ENCODE measurements at regions not wholly inside any gene's neighbourhood (a gene's known extent, or its start where the extent isn't known, plus 50 kb on each side); places are given as distances from the start of the nearest gene placed in this dataset.

GRCh38 chr16:85274501-85274900 lies 162.2 kb upstream of the CIBAR2 start:
- TF ChIP-seq FOXP2 (optimal IDR thresholded peaks at IDR 0.05; ENCODE audit: borderline replicate concordance, extremely low read depth, extremely low read length, insufficient read depth) (no peak), TAF1 (IDR thresholded peaks at IDR 0.05; ENCODE audit: borderline replicate concordance, insufficient read depth, low read length) (no peak), REST (IDR thresholded peaks at IDR 0.05; ENCODE audit: insufficient read depth in 1 of 2, low read depth in 2 of 2, low read length in 2 of 2) (no peak), POLR2AphosphoS5 (IDR thresholded peaks at IDR 0.05; ENCODE audit: low read depth, low read length) (no peak), SIN3A (IDR thresholded peaks at IDR 0.05; ENCODE audit: borderline replicate concordance, insufficient read depth, low read length) (no peak)

GRCh38 chr16:85274924-85275323 lies 162.7 kb upstream of the CIBAR2 start:
- TF ChIP-seq REST (IDR thresholded peaks at IDR 0.05; ENCODE audit: insufficient read depth in 1 of 2, low read depth in 2 of 2, low read length in 2 of 2) (no peak), FOXP2 (optimal IDR thresholded peaks at IDR 0.05; ENCODE audit: borderline replicate concordance, extremely low read depth, extremely low read length, insufficient read depth) (no peak), POLR2AphosphoS5 (IDR thresholded peaks at IDR 0.05; ENCODE audit: low read depth, low read length) (no peak), TAF1 (IDR thresholded peaks at IDR 0.05; ENCODE audit: borderline replicate concordance, insufficient read depth, low read length) (no peak), SIN3A (IDR thresholded peaks at IDR 0.05; ENCODE audit: borderline replicate concordance, insufficient read depth, low read length) (no peak)

- TF ChIP-seq FOXP2 (optimal IDR thresholded peaks at IDR 0.05; ENCODE audit: borderline replicate concordance, extremely low read depth, extremely low read length, insufficient read depth) = no peak
- TF ChIP-seq POLR2AphosphoS5 (IDR thresholded peaks at IDR 0.05; ENCODE audit: low read depth, low read length) = no peak
- TF ChIP-seq SIN3A (IDR thresholded peaks at IDR 0.05; ENCODE audit: borderline replicate concordance, insufficient read depth, low read length) = no peak
- TF ChIP-seq TAF1 (IDR thresholded peaks at IDR 0.05; ENCODE audit: borderline replicate concordance, insufficient read depth, low read length) = no peak
- TF ChIP-seq REST (IDR thresholded peaks at IDR 0.05; ENCODE audit: insufficient read depth in 1 of 2, low read depth in 2 of 2, low read length in 2 of 2) = no peak
Observed at GRCh38 chr16:85275533-85276249, 163.4 kb upstream of the CIBAR2 start.

- TF ChIP-seq SIN3A (IDR thresholded peaks at IDR 0.05; ENCODE audit: borderline replicate concordance, insufficient read depth, low read length) = no peak
- no peak for TF ChIP-seq POLR2AphosphoS5 (IDR thresholded peaks at IDR 0.05; ENCODE audit: low read depth, low read length)
- TF ChIP-seq REST (IDR thresholded peaks at IDR 0.05; ENCODE audit: insufficient read depth in 1 of 2, low read depth in 2 of 2, low read length in 2 of 2) = no peak
- TF ChIP-seq FOXP2 (optimal IDR thresholded peaks at IDR 0.05; ENCODE audit: borderline replicate concordance, extremely low read depth, extremely low read length, insufficient read depth) = no peak
- TF ChIP-seq TAF1 (IDR thresholded peaks at IDR 0.05; ENCODE audit: borderline replicate concordance, insufficient read depth, low read length) = no peak
Observed at GRCh38 chr16:85276258-85276657, 164.0 kb upstream of the CIBAR2 start.
